Subcutaneous abdominal adipose tissue (tissue), 5 donors: ENCODE measurements at regions not wholly inside any gene's neighbourhood (a gene's known extent, or its start where the extent isn't known, plus 50 kb on each side); places are given as distances from the start of the nearest gene placed in this dataset.

Experiments used
- H3K27ac ChIP-seq: one replicate; pipeline ENCODE4 v1.7.0; 2013; ENCODE audit warnings: low read depth, mild to moderate bottlenecking, inconsistent platforms, low read length, moderate library complexity
- H3K27me3 ChIP-seq, 5 donors: one replicate each; pipeline ENCODE4 v1.7.0; 2013; ENCODE audit warnings: low read length in 5 of 5, inconsistent platforms in 1 of 5; ENCODE audit not compliant: control insufficient read depth in 5 of 5, insufficient read depth in 4 of 5
- H3K36me3 ChIP-seq, 5 donors: one replicate each; pipeline ENCODE4 v1.7.0; 2013; ENCODE audit warnings: low read length in 5 of 5; ENCODE audit not compliant: control insufficient read depth in 5 of 5, insufficient read depth in 5 of 5
- H3K4me1 ChIP-seq, 5 donors: one replicate each; pipeline ENCODE4 v1.7.0; 2013; ENCODE audit warnings: low read length in 5 of 5, mild to moderate bottlenecking in 3 of 5, moderate library complexity in 1 of 5; ENCODE audit not compliant: control insufficient read depth in 5 of 5, insufficient read depth in 5 of 5
- H3K4me3 ChIP-seq, 5 donors: one replicate each; pipeline ENCODE4 v1.7.0; 2013; ENCODE audit warnings: low read length in 5 of 5, low read depth in 1 of 5
- H3K9ac ChIP-seq, 5 donors: one replicate each; pipeline ENCODE4 v1.7.0; 2013; ENCODE audit warnings: low read length in 5 of 5, mild to moderate bottlenecking in 4 of 5, moderate library complexity in 3 of 5
- H3K9me3 ChIP-seq, 5 donors: one replicate each; pipeline ENCODE4 v1.7.0; 2013; ENCODE audit warnings: low read length in 5 of 5; ENCODE audit not compliant: control insufficient read depth in 5 of 5
- donor health status: healthy.
- donor health status: healthy.
- donor health status: healthy.
- donor health status: healthy.
- donor health status: healthy.

- H3K27ac ChIP-seq: no peak overlapping the region
- H3K27me3 ChIP-seq: no peaks in the 10 kb centered on the region
- no peaks in the 10 kb centered on the region for H3K9me3 ChIP-seq
- H3K36me3 ChIP-seq: peaks cover 3 to 24% (median 11%) of the 10 kb centered on the region in 5 donors
- no peak overlapping the region for H3K9ac ChIP-seq
- no peaks in the 10 kb centered on the region for H3K4me1 ChIP-seq
- no peak overlapping the region for H3K4me3 ChIP-seq
Measured at GRCh38 chr2:144206019-144206418, 313.9 kb downstream of the ZEB2 start.

- H3K27ac ChIP-seq: no peak overlapping the region
- H3K9ac ChIP-seq: no peak overlapping the region
- peaks cover 0 to 6% (median 5%) of the 10 kb centered on the region in 5 donors for H3K4me1 ChIP-seq
Measured at GRCh38 chr2:144201868-144202468, 318.0 kb downstream of the ZEB2 start.

GRCh38 chr2:144201126-144201525 lies 318.8 kb downstream of the ZEB2 start:
- peaks cover 0 to 2% (median 0%) of the 10 kb centered on the region in 5 donors for H3K36me3 ChIP-seq
- H3K9ac ChIP-seq: no peak overlapping the region
- H3K4me3 ChIP-seq: no peak overlapping the region
- no peak overlapping the region for H3K27ac ChIP-seq
- H3K9me3 ChIP-seq: no peaks in the 10 kb centered on the region
- no peaks in the 10 kb centered on the region for H3K27me3 ChIP-seq
- H3K4me1 ChIP-seq: peaks cover 0 to 6% (median 5%) of the 10 kb centered on the region in 5 donors

More at GRCh38 chr2:144201868-144202468, 318.0 kb downstream of the ZEB2 start:
- H3K9me3 ChIP-seq: no peaks in the 10 kb centered on the region
- H3K36me3 ChIP-seq: peaks cover 0 to 5% (median 2%) of the 10 kb centered on the region in 5 donors
- no peaks in the 10 kb centered on the region for H3K27me3 ChIP-seq
- no peak overlapping the region for H3K4me3 ChIP-seq

GRCh38 chr2:144198116-144198515 lies 321.8 kb downstream of the ZEB2 start:
- H3K9ac ChIP-seq: no peak overlapping the region
- H3K36me3 ChIP-seq: peaks cover 0 to 2% (median 0%) of the 10 kb centered on the region in 5 donors
- peaks cover 0 to 6% (median 5%) of the 10 kb centered on the region in 5 donors for H3K4me1 ChIP-seq
- H3K4me3 ChIP-seq: no peak overlapping the region
- no peaks in the 10 kb centered on the region for H3K27me3 ChIP-seq
- H3K9me3 ChIP-seq: no peaks in the 10 kb centered on the region
- no peak overlapping the region for H3K27ac ChIP-seq

- Histone ChIP-seq H3K9ac (no peak overlapping the region), H3K4me1 (peaks cover 0 to 6% (median 5%) of the 10 kb centered on the region in 5 donors), H3K9me3 (no peaks in the 10 kb centered on the region), H3K4me3 (no peak overlapping the region), H3K36me3 (no peaks in the 10 kb centered on the region), H3K27me3 (no peaks in the 10 kb centered on the region), H3K27ac (no peak overlapping the region)
Measured at GRCh38 chr2:144194326-144195071, 325.4 kb downstream of the ZEB2 start.

- no peaks in the 10 kb centered on the region for H3K4me1 ChIP-seq
- H3K27me3 ChIP-seq: no peaks in the 10 kb centered on the region
- no peaks in the 10 kb centered on the region for H3K36me3 ChIP-seq
- no peak overlapping the region for H3K9ac ChIP-seq
- H3K4me3 ChIP-seq: no peak overlapping the region
- no peak overlapping the region for H3K27ac ChIP-seq
- H3K9me3 ChIP-seq: no peaks in the 10 kb centered on the region
Measured at GRCh38 chr2:144190908-144191605, 328.9 kb downstream of the ZEB2 start.

GRCh38 chr2:144183727-144184126 lies 336.2 kb downstream of the ZEB2 start:
- no peak overlapping the region for H3K9ac ChIP-seq
- H3K9me3 ChIP-seq: no peaks in the 10 kb centered on the region
- peaks cover 0 to 15% (median 0%) of the 10 kb centered on the region in 5 donors for H3K4me1 ChIP-seq
- H3K27me3 ChIP-seq: no peaks in the 10 kb centered on the region
- H3K4me3 ChIP-seq: no peak overlapping the region
- no peaks in the 10 kb centered on the region for H3K36me3 ChIP-seq
- H3K27ac ChIP-seq: no peak overlapping the region

- Histone ChIP-seq H3K4me3 (no peak overlapping the region), H3K27me3 (no peaks in the 10 kb centered on the region), H3K4me1 (peaks cover 0 to 15% (median 0%) of the 10 kb centered on the region in 5 donors), H3K9ac (no peak overlapping the region), H3K9me3 (no peaks in the 10 kb centered on the region), H3K27ac (no peak overlapping the region), H3K36me3 (peaks cover 0 to 6% (median 0%) of the 10 kb centered on the region in 5 donors)
Measured at GRCh38 chr2:144181001-144181400, 338.9 kb downstream of the ZEB2 start.

- Histone ChIP-seq H3K27ac (no peak overlapping the region), H3K27me3 (no peaks in the 10 kb centered on the region), H3K9ac (no peak overlapping the region), H3K36me3 (peaks cover 0 to 6% (median 0%) of the 10 kb centered on the region in 5 donors), H3K4me3 (peak overlapping the region in 1 of 5 donors; percentile 34), H3K4me1 (peaks cover 0 to 15% (median 0%) of the 10 kb centered on the region in 5 donors), H3K9me3 (no peaks in the 10 kb centered on the region)
Measured at GRCh38 chr2:144180131-144180530, 339.8 kb downstream of the ZEB2 start.

GRCh38 chr2:144170179-144170578 lies 349.7 kb downstream of the ZEB2 start:
- H3K4me3 ChIP-seq: no peak overlapping the region
- H3K27me3 ChIP-seq: no peaks in the 10 kb centered on the region
- H3K4me1 ChIP-seq: peaks cover 0 to 3% (median 0%) of the 10 kb centered on the region in 5 donors
- peaks cover 0 to 4% (median 0%) of the 10 kb centered on the region in 5 donors for H3K9me3 ChIP-seq
- peaks cover 0 to 5% (median 0%) of the 10 kb centered on the region in 5 donors for H3K36me3 ChIP-seq
- no peak overlapping the region for H3K9ac ChIP-seq
- no peak overlapping the region for H3K27ac ChIP-seq
